ENCODE measurements at regions not wholly inside any gene's neighbourhood (a gene's known extent, or its start where the extent isn't known, plus 50 kb on each side); places are given as distances from the start of the nearest gene placed in this dataset.

GRCh38 chrX:51802917-51803688, 59.9 kb downstream of the GSPT2 start (continued):
- peak; percentile 37; the same call in 1 of the 2 replicates for TF ChIP-seq RAD21 (IDR thresholded peaks at IDR 0.05; ENCODE audit: insufficient read depth, low read depth, low read length)
- TF ChIP-seq CTCF (IDR thresholded peaks at IDR 0.05 in 2 of 3, conservative IDR thresholded peaks at IDR 0.05 in 1 of 3; ENCODE audit: control insufficient read depth in 2 of 3, extremely low read depth in 1 of 3, insufficient read depth in 1 of 3, low read depth in 3 of 3, low read length in 3 of 3): peak; percentile 33 to 48 (median 40); a peak in 4 of 6 replicates
- no peak for TF ChIP-seq RFX5 (IDR thresholded peaks at IDR 0.05; ENCODE audit: low read depth, low read length)
- peak; percentile 38; the same call in 1 of the 2 replicates for TF ChIP-seq IKZF1 (conservative IDR thresholded peaks at IDR 0.05)
- TF ChIP-seq MTA2 (IDR thresholded peaks at IDR 0.05; ENCODE audit: low read depth): no peak; the same call in 1 of the 2 replicates
- no peak for TF ChIP-seq BCLAF1 (IDR thresholded peaks at IDR 0.05)
- no peak for TF ChIP-seq HDAC6 (IDR thresholded peaks at IDR 0.05; ENCODE audit: unreplicated experiment)

Measured in GM12878 (cell line).